ENCODE measurements at regions not wholly inside any gene's neighbourhood (a gene's known extent, or its start where the extent isn't known, plus 50 kb on each side); places are given as distances from the start of the nearest gene placed in this dataset.
A peak's percentile ranks its signal among the peaks of the same experiment; 100 is the strongest.
"Not testable (repeated sequence)": the region's sequence is repeated elsewhere in the genome, so short reads cannot be mapped to it uniquely, and the experiment has no call there.

DNA sequence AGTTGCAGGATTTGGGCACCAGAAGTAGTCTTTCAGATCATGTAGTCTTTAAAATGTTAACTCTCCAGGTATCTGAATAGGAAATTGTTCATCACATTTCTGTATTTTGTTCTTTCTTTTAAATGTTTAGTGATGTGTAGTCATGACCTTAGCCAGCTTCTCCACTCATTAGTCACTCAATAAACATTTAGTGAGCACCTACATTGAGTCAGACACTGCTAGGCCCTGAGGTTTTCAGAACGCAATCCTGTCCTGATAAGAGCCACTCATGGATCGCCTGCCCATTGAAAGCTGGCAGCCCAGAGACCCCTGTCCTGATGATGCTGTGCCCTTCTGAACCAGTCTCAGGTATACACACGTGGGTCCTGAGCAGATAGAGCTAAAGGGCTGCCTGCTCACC lies 163.4 kb upstream of the HEY2 start:
- peak; percentile 14 for DNase-seq
- Histone ChIP-seq H2BK120ac (ENCODE audit: low read depth, low read length) (no peak overlapping the region), H3K79me2 (ENCODE audit: control insufficient read depth, insufficient read depth, low read length) (no peaks in the 10 kb centered on the region), H3K18ac (ENCODE audit: low read length) (no peak overlapping the region), H3K27me3 (ENCODE audit: insufficient read depth, low read length, poor library complexity) (no peaks in the 10 kb centered on the region), H2BK15ac (replicated peaks; ENCODE audit: low read depth) (no peak overlapping the region), H3K79me1 (ENCODE audit: low read length) (no peaks in the 10 kb centered on the region), H3K56ac (ENCODE audit: low read length) (no peak overlapping the region), H4K8ac (ENCODE audit: low read depth, low read length) (no peak overlapping the region), H3K4me3 (ENCODE audit: low read length) (no peak overlapping the region), H4K5ac (ENCODE audit: low read length) (no peak overlapping the region), H2BK5ac (ENCODE audit: low read length) (no peak overlapping the region), H3K4ac (ENCODE audit: low read depth, low read length) (no peak overlapping the region), H3K4me1 (ENCODE audit: control insufficient read depth, low read depth, low read length) (peaks cover 11% of the 10 kb centered on the region), H3K27ac (ENCODE audit: low read depth, low read length) (no peak overlapping the region), H3K4me2 (ENCODE audit: low read length) (no peak overlapping the region), H3K23ac (ENCODE audit: low read length) (no peak overlapping the region), H3K36me3 (ENCODE audit: control insufficient read depth, insufficient read depth, low read length) (no peaks in the 10 kb centered on the region), H3K9ac (ENCODE audit: low read length) (no peak overlapping the region), H2AK5ac (ENCODE audit: low read length) (no peak overlapping the region)
- no CpG with 5 or more reads among the region's 3 CpGs for WGBS (ENCODE audit: extremely low coverage, insufficient coverage, low lambda C conversion rate)

DNA sequence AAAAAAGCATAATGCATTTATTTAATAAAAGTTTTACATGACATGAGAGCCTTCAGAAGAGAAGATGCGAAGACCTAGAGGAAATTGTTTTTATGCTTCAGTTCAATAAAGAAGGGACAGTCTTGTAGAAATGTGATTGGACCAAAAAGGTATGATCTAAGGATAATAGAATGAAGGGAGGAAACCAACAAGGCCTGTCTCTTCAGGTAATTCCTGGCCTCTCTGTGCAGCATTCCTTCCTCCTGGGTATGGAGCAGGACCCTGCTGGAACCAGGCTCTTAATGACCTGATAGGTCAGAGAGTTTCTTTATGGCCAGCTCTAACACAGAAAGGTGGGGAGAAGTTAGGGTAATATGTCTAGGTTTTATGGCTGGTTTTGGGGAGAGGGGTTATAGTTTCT lies 162.8 kb upstream of the HEY2 start:
- no peak overlapping the region for H4K8ac ChIP-seq (ENCODE audit: low read depth, low read length)
- no peaks in the 10 kb centered on the region for H3K27me3 ChIP-seq (ENCODE audit: insufficient read depth, low read length, poor library complexity)
- H2AK5ac ChIP-seq (ENCODE audit: low read length) = no peak overlapping the region
- no peak overlapping the region for H3K23ac ChIP-seq (ENCODE audit: low read length)
- WGBS (ENCODE audit: extremely low coverage, insufficient coverage, low lambda C conversion rate) = no CpG with 5 or more reads among the region's 1 CpG
- no peak overlapping the region for H3K4ac ChIP-seq (ENCODE audit: low read depth, low read length)
- H3K9ac ChIP-seq (ENCODE audit: low read length) = no peak overlapping the region
- H3K56ac ChIP-seq (ENCODE audit: low read length) = no peak overlapping the region
- no peaks in the 10 kb centered on the region for H3K79me2 ChIP-seq (ENCODE audit: control insufficient read depth, insufficient read depth, low read length)
- no peak overlapping the region for H2BK120ac ChIP-seq (ENCODE audit: low read depth, low read length)
- no peaks in the 10 kb centered on the region for H3K36me3 ChIP-seq (ENCODE audit: control insufficient read depth, insufficient read depth, low read length)
- H3K18ac ChIP-seq (ENCODE audit: low read length) = no peak overlapping the region
- H3K4me2 ChIP-seq (ENCODE audit: low read length) = no peak overlapping the region
- H2BK15ac ChIP-seq (replicated peaks; ENCODE audit: low read depth) = no peak overlapping the region
- no peak overlapping the region for H2BK5ac ChIP-seq (ENCODE audit: low read length)
- no peak overlapping the region for H3K27ac ChIP-seq (ENCODE audit: low read depth, low read length)
- peak; percentile 55 for DNase-seq
- no peak overlapping the region for H4K5ac ChIP-seq (ENCODE audit: low read length)
- no peaks in the 10 kb centered on the region for H3K79me1 ChIP-seq (ENCODE audit: low read length)
- peaks cover 11% of the 10 kb centered on the region for H3K4me1 ChIP-seq (ENCODE audit: control insufficient read depth, low read depth, low read length)
- no peak overlapping the region for H3K4me3 ChIP-seq (ENCODE audit: low read length)

DNA sequence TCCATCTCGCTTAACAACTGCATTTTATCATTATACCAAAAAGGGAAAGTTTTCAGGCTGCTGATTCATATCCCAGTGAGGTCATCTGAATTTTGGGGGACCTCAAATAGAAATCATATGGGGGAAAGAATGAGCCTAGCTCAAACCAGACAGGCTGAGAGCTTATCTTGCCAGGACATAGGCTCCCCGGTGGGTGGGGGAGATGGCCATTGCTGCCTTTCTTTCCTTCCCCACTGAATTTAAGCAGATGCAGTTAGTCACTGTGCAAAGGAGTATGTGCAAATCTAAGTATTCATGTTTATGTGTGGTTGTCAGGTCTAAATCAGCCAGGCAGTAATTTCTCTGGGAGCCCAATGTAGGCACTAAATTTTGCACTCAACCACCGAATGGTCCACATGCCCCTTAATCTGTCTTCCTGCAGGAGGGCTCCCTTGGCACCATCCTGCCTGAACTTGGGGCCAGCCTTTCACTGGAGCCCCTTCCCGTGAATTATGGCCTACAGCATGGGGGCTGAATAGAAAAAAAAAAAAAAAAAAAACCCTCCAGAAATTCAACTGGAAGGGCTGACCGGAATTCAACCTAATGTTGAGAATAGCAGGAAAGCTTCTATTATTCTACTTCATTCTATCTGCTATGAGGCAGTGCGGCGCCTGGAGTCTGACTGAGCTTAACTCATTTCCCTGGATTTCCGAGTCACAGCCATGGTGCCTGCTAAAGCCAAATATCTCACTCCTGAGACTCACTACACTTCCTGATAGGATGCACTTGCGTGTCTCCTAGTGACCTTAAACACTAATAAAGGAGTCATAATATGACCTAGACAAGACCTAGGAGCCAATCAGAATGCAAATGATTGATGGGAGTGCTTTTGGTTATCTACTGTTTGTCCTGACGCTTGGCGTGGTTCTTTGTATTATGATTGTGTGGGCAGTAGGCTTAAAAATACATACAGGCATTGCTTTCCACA lies 161.5 kb upstream of the HEY2 start:
- Histone ChIP-seq H3K4me2 (ENCODE audit: low read length) (no peak overlapping the region), H4K5ac (ENCODE audit: low read length) (no peak overlapping the region), H3K79me2 (ENCODE audit: control insufficient read depth, insufficient read depth, low read length) (no peaks in the 10 kb centered on the region), H3K27ac (ENCODE audit: low read depth, low read length) (no peak overlapping the region), H3K56ac (ENCODE audit: low read length) (no peak overlapping the region), H3K36me3 (ENCODE audit: control insufficient read depth, insufficient read depth, low read length) (no peaks in the 10 kb centered on the region), H3K4me1 (ENCODE audit: control insufficient read depth, low read depth, low read length) (peaks cover 11% of the 10 kb centered on the region), H2BK15ac (replicated peaks; ENCODE audit: low read depth) (no peak overlapping the region), H2BK120ac (ENCODE audit: low read depth, low read length) (no peak overlapping the region), H3K79me1 (ENCODE audit: low read length) (no peaks in the 10 kb centered on the region), H3K4me3 (ENCODE audit: low read length) (no peak overlapping the region), H3K18ac (ENCODE audit: low read length) (peak overlapping the region; percentile 83), H2BK5ac (ENCODE audit: low read length) (no peak overlapping the region), H3K4ac (ENCODE audit: low read depth, low read length) (no peak overlapping the region), H3K27me3 (ENCODE audit: insufficient read depth, low read length, poor library complexity) (no peaks in the 10 kb centered on the region), H2AK5ac (ENCODE audit: low read length) (peak overlapping the region; percentile 38), H4K8ac (ENCODE audit: low read depth, low read length) (no peak overlapping the region), H3K9ac (ENCODE audit: low read length) (no peak overlapping the region), H3K23ac (ENCODE audit: low read length) (no peak overlapping the region)
- no CpG with 5 or more reads among the region's 11 CpGs for WGBS (ENCODE audit: extremely low coverage, insufficient coverage, low lambda C conversion rate)
- DNase-seq = peak; percentile 9

DNA sequence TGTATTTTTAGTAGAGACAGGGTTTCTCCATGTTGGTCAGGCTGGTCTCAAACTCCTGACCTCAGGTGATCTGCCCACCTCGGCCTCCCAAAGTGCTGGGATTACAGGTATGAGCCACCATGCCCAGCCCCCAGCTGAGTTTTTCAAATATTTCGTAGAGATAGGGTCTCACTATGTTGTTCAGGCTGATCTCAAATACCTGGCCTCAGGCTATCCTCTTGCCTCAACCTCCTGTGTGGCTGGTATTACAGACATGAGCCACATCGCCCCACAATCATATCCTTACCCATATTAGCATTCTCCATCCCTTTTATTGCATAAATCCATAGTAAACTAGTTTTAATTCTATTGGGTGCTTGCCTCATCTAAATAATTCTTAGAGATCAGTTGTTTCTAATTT lies 157.6 kb upstream of the HEY2 start:
- not testable (repeated sequence) for H2BK120ac ChIP-seq (ENCODE audit: low read depth, low read length); H3K79me1 ChIP-seq (ENCODE audit: low read length); H3K4ac ChIP-seq (ENCODE audit: low read depth, low read length); H3K23ac ChIP-seq (ENCODE audit: low read length); H4K8ac ChIP-seq (ENCODE audit: low read depth, low read length); H3K4me3 ChIP-seq (ENCODE audit: low read length); H4K5ac ChIP-seq (ENCODE audit: low read length); H3K27me3 ChIP-seq (ENCODE audit: insufficient read depth, low read length, poor library complexity); H2BK15ac ChIP-seq (replicated peaks; ENCODE audit: low read depth); H3K4me1 ChIP-seq (ENCODE audit: control insufficient read depth, low read depth, low read length); H3K79me2 ChIP-seq (ENCODE audit: control insufficient read depth, insufficient read depth, low read length); H3K36me3 ChIP-seq (ENCODE audit: control insufficient read depth, insufficient read depth, low read length); H3K18ac ChIP-seq (ENCODE audit: low read length); H2BK5ac ChIP-seq (ENCODE audit: low read length); H3K4me2 ChIP-seq (ENCODE audit: low read length); H3K9ac ChIP-seq (ENCODE audit: low read length); DNase-seq; H2AK5ac ChIP-seq (ENCODE audit: low read length); H3K27ac ChIP-seq (ENCODE audit: low read depth, low read length); H3K56ac ChIP-seq (ENCODE audit: low read length)
- WGBS (ENCODE audit: extremely low coverage, insufficient coverage, low lambda C conversion rate) = no CpG with 5 or more reads among the region's 3 CpGs

DNA sequence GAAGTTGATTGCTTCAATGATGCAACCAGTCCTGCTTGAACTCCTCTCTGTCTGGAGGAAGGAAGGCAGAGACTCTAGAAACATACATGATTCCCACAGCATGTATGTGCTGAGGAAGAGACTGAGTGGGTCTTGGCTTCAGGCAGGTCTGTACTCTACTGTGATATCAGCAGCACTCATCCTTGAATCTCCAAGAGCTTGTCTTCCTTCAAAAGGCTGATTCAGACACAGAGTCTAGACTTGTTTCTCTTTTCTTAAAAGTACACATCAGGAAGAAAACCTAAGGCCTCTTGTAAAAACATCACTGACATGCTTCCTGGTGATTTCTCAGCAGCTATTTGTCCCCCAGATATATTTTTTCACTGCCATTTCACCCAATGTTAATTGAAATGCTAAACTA lies 155.7 kb upstream of the HEY2 start:
- Histone ChIP-seq H2BK5ac (ENCODE audit: low read length) (no peak overlapping the region), H3K56ac (ENCODE audit: low read length) (no peak overlapping the region), H2BK120ac (ENCODE audit: low read depth, low read length) (no peak overlapping the region), H3K4me1 (ENCODE audit: control insufficient read depth, low read depth, low read length) (no peaks in the 10 kb centered on the region), H3K4ac (ENCODE audit: low read depth, low read length) (no peak overlapping the region), H3K79me2 (ENCODE audit: control insufficient read depth, insufficient read depth, low read length) (no peaks in the 10 kb centered on the region), H2BK15ac (replicated peaks; ENCODE audit: low read depth) (no peak overlapping the region), H4K5ac (ENCODE audit: low read length) (no peak overlapping the region), H3K27me3 (ENCODE audit: insufficient read depth, low read length, poor library complexity) (no peaks in the 10 kb centered on the region), H4K8ac (ENCODE audit: low read depth, low read length) (no peak overlapping the region), H3K4me3 (ENCODE audit: low read length) (no peak overlapping the region), H2AK5ac (ENCODE audit: low read length) (no peak overlapping the region), H3K79me1 (ENCODE audit: low read length) (no peaks in the 10 kb centered on the region), H3K27ac (ENCODE audit: low read depth, low read length) (no peak overlapping the region), H3K36me3 (ENCODE audit: control insufficient read depth, insufficient read depth, low read length) (no peaks in the 10 kb centered on the region), H3K18ac (ENCODE audit: low read length) (no peak overlapping the region), H3K9ac (ENCODE audit: low read length) (no peak overlapping the region), H3K4me2 (ENCODE audit: low read length) (no peak overlapping the region), H3K23ac (ENCODE audit: low read length) (no peak overlapping the region)
- DNase-seq = no peak

DNA sequence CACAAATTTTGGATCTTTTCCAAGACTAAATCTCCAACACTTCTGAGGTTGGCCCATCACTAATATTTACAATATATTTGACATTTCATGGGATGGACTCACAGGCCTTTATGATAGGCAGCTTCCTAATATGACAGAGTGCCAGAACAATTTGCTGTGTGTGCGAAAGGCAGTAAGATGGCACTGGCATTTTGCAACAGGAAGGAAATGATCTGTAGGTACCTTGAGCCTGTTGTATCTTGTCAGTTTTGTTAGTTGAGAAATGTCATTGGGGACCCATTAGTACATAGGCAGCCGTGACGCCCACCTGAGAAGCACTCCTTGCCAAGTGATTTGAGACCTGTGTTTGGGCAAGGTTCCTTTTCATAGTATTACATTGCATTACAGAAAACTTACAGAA lies 153.4 kb upstream of the HEY2 start:
- no peaks in the 10 kb centered on the region for H3K36me3 ChIP-seq (ENCODE audit: control insufficient read depth, insufficient read depth, low read length)
- no peak overlapping the region for H2BK5ac ChIP-seq (ENCODE audit: low read length)
- H3K4ac ChIP-seq (ENCODE audit: low read depth, low read length) = no peak overlapping the region
- H3K18ac ChIP-seq (ENCODE audit: low read length) = no peak overlapping the region
- no peak for DNase-seq
- no peaks in the 10 kb centered on the region for H3K79me2 ChIP-seq (ENCODE audit: control insufficient read depth, insufficient read depth, low read length)
- H3K4me2 ChIP-seq (ENCODE audit: low read length) = no peak overlapping the region
- WGBS (ENCODE audit: extremely low coverage, insufficient coverage, low lambda C conversion rate) = no CpG with 5 or more reads among the region's 3 CpGs
- no peak overlapping the region for H3K56ac ChIP-seq (ENCODE audit: low read length)
- no peaks in the 10 kb centered on the region for H3K79me1 ChIP-seq (ENCODE audit: low read length)
- no peak overlapping the region for H4K5ac ChIP-seq (ENCODE audit: low read length)
- H3K9ac ChIP-seq (ENCODE audit: low read length) = no peak overlapping the region
- no peak overlapping the region for H3K4me3 ChIP-seq (ENCODE audit: low read length)
- H2BK120ac ChIP-seq (ENCODE audit: low read depth, low read length) = no peak overlapping the region
- no peaks in the 10 kb centered on the region for H3K4me1 ChIP-seq (ENCODE audit: control insufficient read depth, low read depth, low read length)
- no peak overlapping the region for H3K23ac ChIP-seq (ENCODE audit: low read length)
- no peak overlapping the region for H4K8ac ChIP-seq (ENCODE audit: low read depth, low read length)
- H3K27me3 ChIP-seq (ENCODE audit: insufficient read depth, low read length, poor library complexity) = no peaks in the 10 kb centered on the region
- H2BK15ac ChIP-seq (replicated peaks; ENCODE audit: low read depth) = no peak overlapping the region
- H3K27ac ChIP-seq (ENCODE audit: low read depth, low read length) = no peak overlapping the region
- H2AK5ac ChIP-seq (ENCODE audit: low read length) = no peak overlapping the region
